MCF 10A (cell line): ENCODE measurements at regions not wholly inside any gene's neighbourhood (a gene's known extent, or its start where the extent isn't known, plus 50 kb on each side); places are given as distances from the start of the nearest gene placed in this dataset.
"Not testable (repeated sequence)": the region's sequence is repeated elsewhere in the genome, so short reads cannot be mapped to it uniquely, and the experiment has no call there.

Experiments
- BruUV-seq: library from RNA; stranded (reverse); fragments of 400-500 nt; replicated peaks from 2 replicates; lab custom pipeline; 2021; lab: Mats Ljungman, UMichigan
- CTCF ChIA-PET: fragments of 300-600 bp; sonication (Branson Sonifier 250); formaldehyde crosslinking; extraction: SDS; loops from one replicate; lab custom pipeline; 2021; ENCODE audit warnings: antibody characterized with exemption, inconsistent platforms; lab: Yijun Ruan, JAX
- POLR2A ChIA-PET: fragments of 300-600, 350-650 bp; sonication (Branson Sonifier 250); formaldehyde crosslinking; extraction: SDS; loops from one replicate; lab custom pipeline; 2020; ENCODE audit warnings: antibody characterized with exemption, inconsistent platforms; lab: Yijun Ruan, JAX
- DNase-seq: peaks from one replicate; pipeline ENCODE4 v3.0.0-alpha.2; 2018; ENCODE audit not compliant: unreplicated experiment
- H3K27ac Mint-ChIP-seq: one replicate; pipeline ENCODE4 v1.8.0; 2022; ENCODE audit warnings: mild to moderate bottlenecking, low read depth, mixed read lengths; ENCODE audit not compliant: unreplicated experiment
- H3K27me3 Mint-ChIP-seq: one replicate; pipeline ENCODE4 v1.8.0; 2022; ENCODE audit warnings: mixed read lengths; ENCODE audit not compliant: insufficient read depth, unreplicated experiment
- H3K36me3 Mint-ChIP-seq: one replicate; pipeline ENCODE4 v1.8.0; 2022; ENCODE audit warnings: mild to moderate bottlenecking, moderate library complexity, mixed read lengths; ENCODE audit not compliant: insufficient read depth, unreplicated experiment
- H3K4me1 Mint-ChIP-seq: one replicate; pipeline ENCODE4 v1.8.0; 2022; ENCODE audit warnings: mixed read lengths; ENCODE audit not compliant: insufficient read depth, unreplicated experiment
- H3K4me3 Mint-ChIP-seq: one replicate; pipeline ENCODE4 v1.8.0; 2022; ENCODE audit warnings: mild to moderate bottlenecking, moderate library complexity, mixed read lengths; ENCODE audit not compliant: unreplicated experiment
- H3K9me3 Mint-ChIP-seq: one replicate; pipeline ENCODE4 v1.8.0; 2022; ENCODE audit warnings: mixed read lengths; ENCODE audit not compliant: unreplicated experiment
- CTCF ChIP-seq: fragments of 200-600 bp; IDR thresholded peaks from one replicate; pipeline ENCODE4 v1.8.0; 2022; ENCODE audit warnings: antibody characterized with exemption, mild to moderate bottlenecking; ENCODE audit not compliant: unreplicated experiment
- intact Hi-C: fragments of 100-400 bp; cut with micrococcal nuclease; formaldehyde crosslinking; loops from 2 replicates; pipeline ENCODE4 v1.14.1; 2022

DNA sequence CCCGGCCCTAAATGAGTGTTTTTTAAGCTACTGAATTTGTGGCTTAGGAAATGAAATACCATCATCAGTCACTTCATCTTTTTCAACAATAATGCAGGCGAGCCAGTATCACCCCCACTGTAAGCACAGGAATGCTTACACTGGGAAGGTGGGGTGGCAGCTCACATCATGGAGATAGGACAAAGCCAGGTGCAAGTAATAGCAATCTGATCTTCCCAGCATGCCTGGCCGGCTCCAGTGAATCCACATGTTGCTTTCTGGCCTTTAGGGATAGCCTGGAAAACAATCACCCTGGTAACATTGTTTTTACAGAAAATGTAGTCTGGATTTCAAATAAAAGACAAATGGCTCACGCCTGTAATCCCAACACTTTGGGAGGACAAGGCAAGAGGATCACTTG, 140.9 kb upstream of the SOD1 start:
- CTCF ChIA-PET, result no interaction called here
- POLR2A ChIA-PET, result no interaction called here
- intact Hi-C loops, result no loop called here
- BruUV-seq, result no TSS peak
- H3K4me1 Mint-ChIP-seq, result no peaks in the 10 kb centered on the region
- H3K36me3 Mint-ChIP-seq, result no peaks in the 10 kb centered on the region
- no peak overlapping the region for H3K27ac Mint-ChIP-seq
- H3K9me3 Mint-ChIP-seq, result no peaks in the 10 kb centered on the region
- no peak for DNase-seq
- H3K4me3 Mint-ChIP-seq, result no peak overlapping the region
- no peaks in the 10 kb centered on the region for H3K27me3 Mint-ChIP-seq
- TF ChIP-seq CTCF, result no peak

- BruUV-seq, result no TSS peak
- TF ChIP-seq CTCF, result no peak
- Mint-ChIP-seq H3K9me3 (no peaks in the 10 kb centered on the region), H3K36me3 (no peaks in the 10 kb centered on the region), H3K27ac (no peak overlapping the region), H3K27me3 (no peaks in the 10 kb centered on the region), H3K4me3 (no peak overlapping the region), H3K4me1 (no peaks in the 10 kb centered on the region)
- intact Hi-C loops, result no loop called here
- CTCF ChIA-PET, result interaction anchor here (0.7 kb wide), 1 partner anchor 480 kb away, joined by 3 read pairs; no protein-coding TSS in a partner anchor
- no peak for DNase-seq
- POLR2A ChIA-PET, result no interaction called here
These were observed 141.7 kb upstream of the SOD1 start for GRCh38 chr21:31517664-31518414.

DNA sequence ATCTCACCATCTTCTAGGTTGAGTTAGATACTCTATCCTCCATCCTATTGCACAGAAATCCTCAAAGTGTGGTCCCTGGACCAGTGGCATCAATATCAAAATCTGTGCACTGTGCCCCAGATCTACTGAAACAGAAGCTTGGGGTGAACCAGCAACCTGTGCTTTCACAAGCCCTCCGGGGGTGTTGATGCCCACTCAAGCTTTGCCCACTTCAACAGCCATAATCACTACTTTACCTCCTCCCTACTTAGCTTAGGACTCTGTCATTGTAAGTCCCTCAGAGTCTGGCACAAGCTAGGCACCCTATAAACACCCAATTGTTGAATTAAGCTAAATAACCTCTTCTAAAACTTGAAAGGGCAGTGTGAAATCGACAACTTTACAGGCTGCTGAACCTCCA, 144.2 kb upstream of the SOD1 start:
- no peak overlapping the region for H3K27ac Mint-ChIP-seq
- H3K9me3 Mint-ChIP-seq, result no peaks in the 10 kb centered on the region
- no peak overlapping the region for H3K4me3 Mint-ChIP-seq
- POLR2A ChIA-PET, result no interaction called here
- no peak for DNase-seq
- CTCF ChIA-PET, result interaction anchor here (1.0 kb wide), 1 partner anchor 334 kb away, joined by 4 read pairs; no protein-coding TSS in a partner anchor
- no peaks in the 10 kb centered on the region for H3K27me3 Mint-ChIP-seq
- no peak for TF ChIP-seq CTCF
- intact Hi-C loops, result no loop called here
- BruUV-seq, result no TSS peak
- no peaks in the 10 kb centered on the region for H3K36me3 Mint-ChIP-seq
- H3K4me1 Mint-ChIP-seq, result no peaks in the 10 kb centered on the region

GRCh38 chr21:31514598-31514997, 144.9 kb upstream of the SOD1 start:
- Mint-ChIP-seq H3K4me1 (peaks cover 3% of the 10 kb centered on the region), H3K27ac (no peak overlapping the region), H3K4me3 (no peak overlapping the region), H3K36me3 (no peaks in the 10 kb centered on the region), H3K27me3 (no peaks in the 10 kb centered on the region), H3K9me3 (no peaks in the 10 kb centered on the region)
- DNase-seq, result no peak
- CTCF ChIA-PET, result interaction anchor here (1.0 kb wide), 1 partner anchor 333 kb away, joined by 4 read pairs; no protein-coding TSS in a partner anchor
- POLR2A ChIA-PET, result no interaction called here
- BruUV-seq, result no TSS peak
- TF ChIP-seq CTCF, result no peak
- intact Hi-C loops, result no loop called here

DNA sequence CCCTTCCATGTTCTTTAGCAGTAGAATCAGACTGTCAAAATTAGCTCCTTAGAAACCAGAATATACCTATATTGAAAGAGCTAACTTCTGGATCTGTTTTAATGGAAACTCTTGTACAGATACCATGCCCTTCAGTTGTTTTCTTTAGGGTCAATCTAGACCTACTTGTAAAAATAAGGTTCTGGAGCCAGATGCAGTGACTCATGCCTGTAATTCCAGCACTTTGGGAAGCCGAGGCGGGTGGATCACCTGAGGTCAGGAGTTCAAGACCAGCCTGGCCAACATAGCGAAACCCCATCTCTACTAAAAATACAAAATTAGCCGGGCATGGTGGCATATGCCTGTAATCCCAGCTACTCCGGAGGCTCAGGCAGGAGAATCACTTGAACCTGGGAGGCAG, 146.0 kb upstream of the SOD1 start:
- H3K27me3 Mint-ChIP-seq, intact Hi-C loops, DNase-seq, H3K27ac Mint-ChIP-seq, H3K4me3 Mint-ChIP-seq, H3K9me3 Mint-ChIP-seq, H3K36me3 Mint-ChIP-seq, POLR2A ChIA-PET, BruUV-seq: not testable (repeated sequence)
- H3K4me1 Mint-ChIP-seq, result peaks cover 10% of the 10 kb centered on the region
- CTCF ChIA-PET, result interaction anchor here (0.6 to 1.0 kb wide), 3 partner anchors 15 to 95 kb away, joined by 3 to 4 read pairs (median 4); no protein-coding TSS in a partner anchor

DNA sequence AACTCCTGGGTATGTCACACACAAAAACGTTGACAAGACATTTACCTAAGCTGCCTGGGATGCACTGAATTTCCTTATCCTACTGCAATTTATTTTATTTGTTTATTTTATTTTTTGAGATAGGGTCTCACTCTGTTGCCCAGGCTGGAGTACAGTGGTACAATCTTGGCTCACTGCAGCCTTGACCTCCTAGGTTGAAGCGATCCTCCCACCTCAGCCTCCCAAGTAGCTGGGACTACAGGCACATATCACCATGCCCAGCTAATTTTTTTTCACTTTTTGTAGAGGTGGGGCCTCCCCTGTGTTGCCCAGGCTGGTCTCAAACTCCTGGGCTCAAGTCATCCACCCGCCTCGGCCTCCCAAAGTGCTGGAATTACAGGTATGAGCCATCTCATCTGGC, 147.5 kb upstream of the SOD1 start:
- BruUV-seq, H3K4me3 Mint-ChIP-seq, H3K9me3 Mint-ChIP-seq, H3K27ac Mint-ChIP-seq, intact Hi-C loops, H3K36me3 Mint-ChIP-seq, POLR2A ChIA-PET, H3K27me3 Mint-ChIP-seq, DNase-seq: not testable (repeated sequence)
- CTCF ChIA-PET, result interaction anchor here (0.7 kb wide), 1 partner anchor 119 kb away, joined by 4 read pairs; no protein-coding TSS in a partner anchor
- peaks cover 10% of the 10 kb centered on the region for H3K4me1 Mint-ChIP-seq
